ENCODE measurements at regions not wholly inside any gene's neighbourhood (a gene's known extent, or its start where the extent isn't known, plus 50 kb on each side); places are given as distances from the start of the nearest gene placed in this dataset.

DNA sequence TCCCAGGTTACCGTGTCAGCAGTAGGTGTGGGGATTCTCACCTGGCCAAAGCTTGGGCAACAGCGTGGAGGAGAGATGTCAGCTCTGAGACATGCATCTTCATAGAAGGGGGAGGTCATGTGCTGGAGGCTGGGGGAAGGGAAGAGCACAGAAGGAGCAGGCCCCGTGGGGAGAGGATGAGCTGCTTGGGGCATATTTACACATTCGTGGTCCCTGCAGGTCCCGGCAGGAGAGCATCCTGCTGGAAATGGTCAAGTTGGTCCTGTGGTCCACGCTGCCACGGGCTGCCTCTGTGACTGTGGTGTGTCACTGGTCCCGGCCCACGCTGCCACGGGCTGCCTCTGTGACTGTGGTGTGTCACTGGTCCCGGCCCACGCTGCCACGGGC lies 195.1 kb upstream of the TWIST2 start:
- Histone ChIP-seq H2AFZ (ENCODE audit: low read depth, low read length) (no peak overlapping the region), H3K4me3 (ENCODE audit: low read length) (no peak overlapping the region), H3K4me1 (ENCODE audit: low read length) (no peaks in the 10 kb centered on the region), H3K27ac (ENCODE audit: low read length) (no peak overlapping the region), H3K79me2 (ENCODE audit: low read length) (no peaks in the 10 kb centered on the region), H3K36me3 (replicated peaks; ENCODE audit: low read depth, low read length) (no peaks in the 10 kb centered on the region), H3K9ac (ENCODE audit: low read length) (no peak overlapping the region), H3K4me2 (ENCODE audit: low read length) (no peak overlapping the region), H3K27me3 (ENCODE audit: low read depth, low read length) (no peaks in the 10 kb centered on the region), H3K9me3 (ENCODE audit: insufficient read depth, low read length) (no peaks in the 10 kb centered on the region), H4K20me1 (ENCODE audit: insufficient read depth, low read length) (no peaks in the 10 kb centered on the region)
- TF ChIP-seq, protein P1, sequence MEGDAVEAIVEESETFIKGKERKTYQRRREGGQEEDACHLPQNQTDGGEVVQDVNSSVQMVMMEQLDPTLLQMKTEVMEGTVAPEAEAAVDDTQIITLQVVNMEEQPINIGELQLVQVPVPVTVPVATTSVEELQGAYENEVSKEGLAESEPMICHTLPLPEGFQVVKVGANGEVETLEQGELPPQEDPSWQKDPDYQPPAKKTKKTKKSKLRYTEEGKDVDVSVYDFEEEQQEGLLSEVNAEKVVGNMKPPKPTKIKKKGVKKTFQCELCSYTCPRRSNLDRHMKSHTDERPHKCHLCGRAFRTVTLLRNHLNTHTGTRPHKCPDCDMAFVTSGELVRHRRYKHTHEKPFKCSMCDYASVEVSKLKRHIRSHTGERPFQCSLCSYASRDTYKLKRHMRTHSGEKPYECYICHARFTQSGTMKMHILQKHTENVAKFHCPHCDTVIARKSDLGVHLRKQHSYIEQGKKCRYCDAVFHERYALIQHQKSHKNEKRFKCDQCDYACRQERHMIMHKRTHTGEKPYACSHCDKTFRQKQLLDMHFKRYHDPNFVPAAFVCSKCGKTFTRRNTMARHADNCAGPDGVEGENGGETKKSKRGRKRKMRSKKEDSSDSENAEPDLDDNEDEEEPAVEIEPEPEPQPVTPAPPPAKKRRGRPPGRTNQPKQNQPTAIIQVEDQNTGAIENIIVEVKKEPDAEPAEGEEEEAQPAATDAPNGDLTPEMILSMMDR (IDR thresholded peaks at IDR 0.05; ENCODE audit: low read depth, low read length) = no peak
- TF ChIP-seq EZH2phosphoT487 (IDR thresholded peaks at IDR 0.05; ENCODE audit: low read depth) = no peak

DNA sequence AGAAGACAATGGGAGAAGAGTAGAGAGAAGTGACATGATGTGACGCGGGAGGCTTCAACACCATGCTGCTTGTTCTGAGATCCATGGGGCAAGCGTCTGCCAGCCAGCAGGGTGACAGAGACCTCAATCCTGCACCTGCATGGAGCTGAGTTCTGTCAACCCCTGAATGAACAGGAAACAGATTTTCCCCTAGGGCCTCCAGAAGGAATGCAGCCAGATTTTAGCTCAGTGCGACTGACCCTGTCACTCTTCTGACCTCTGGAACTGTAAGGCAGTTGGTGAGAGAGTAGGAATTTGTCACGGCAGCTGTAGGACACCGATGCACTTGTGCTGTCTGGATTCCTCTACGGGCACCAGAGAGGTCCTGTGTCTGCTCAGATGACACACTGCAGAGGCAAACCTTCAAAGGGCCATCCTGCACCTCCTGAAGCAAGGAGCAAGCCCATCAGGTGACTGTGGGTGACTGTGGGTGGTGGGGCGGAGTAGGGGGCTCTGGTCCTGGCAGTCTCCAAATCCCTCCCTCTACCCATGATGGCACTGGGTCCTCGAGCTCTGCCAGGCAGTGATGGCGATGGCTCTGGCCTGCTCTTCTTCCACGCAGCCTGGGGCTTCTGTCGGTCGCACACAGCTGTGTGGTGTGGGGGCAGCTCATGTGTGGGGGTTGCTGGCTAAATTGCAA lies 194.3 kb upstream of the TWIST2 start:
- H4K20me1 ChIP-seq (ENCODE audit: insufficient read depth, low read length) = no peaks in the 10 kb centered on the region
- no peaks in the 10 kb centered on the region for H3K79me2 ChIP-seq (ENCODE audit: low read length)
- H3K4me2 ChIP-seq (ENCODE audit: low read length) = no peak overlapping the region
- H3K27me3 ChIP-seq (ENCODE audit: low read depth, low read length) = no peaks in the 10 kb centered on the region
- no peak overlapping the region for H2AFZ ChIP-seq (ENCODE audit: low read depth, low read length)
- H3K4me1 ChIP-seq (ENCODE audit: low read length) = no peaks in the 10 kb centered on the region
- no peaks in the 10 kb centered on the region for H3K36me3 ChIP-seq (replicated peaks; ENCODE audit: low read depth, low read length)
- TF ChIP-seq, protein P1 (IDR thresholded peaks at IDR 0.05; ENCODE audit: low read depth, low read length) = no peak
- no peak for TF ChIP-seq EZH2phosphoT487 (IDR thresholded peaks at IDR 0.05; ENCODE audit: low read depth)
- no peak overlapping the region for H3K27ac ChIP-seq (ENCODE audit: low read length)
- no peak overlapping the region for H3K4me3 ChIP-seq (ENCODE audit: low read length)
- no peak overlapping the region for H3K9ac ChIP-seq (ENCODE audit: low read length)
- no peaks in the 10 kb centered on the region for H3K9me3 ChIP-seq (ENCODE audit: insufficient read depth, low read length)

DNA sequence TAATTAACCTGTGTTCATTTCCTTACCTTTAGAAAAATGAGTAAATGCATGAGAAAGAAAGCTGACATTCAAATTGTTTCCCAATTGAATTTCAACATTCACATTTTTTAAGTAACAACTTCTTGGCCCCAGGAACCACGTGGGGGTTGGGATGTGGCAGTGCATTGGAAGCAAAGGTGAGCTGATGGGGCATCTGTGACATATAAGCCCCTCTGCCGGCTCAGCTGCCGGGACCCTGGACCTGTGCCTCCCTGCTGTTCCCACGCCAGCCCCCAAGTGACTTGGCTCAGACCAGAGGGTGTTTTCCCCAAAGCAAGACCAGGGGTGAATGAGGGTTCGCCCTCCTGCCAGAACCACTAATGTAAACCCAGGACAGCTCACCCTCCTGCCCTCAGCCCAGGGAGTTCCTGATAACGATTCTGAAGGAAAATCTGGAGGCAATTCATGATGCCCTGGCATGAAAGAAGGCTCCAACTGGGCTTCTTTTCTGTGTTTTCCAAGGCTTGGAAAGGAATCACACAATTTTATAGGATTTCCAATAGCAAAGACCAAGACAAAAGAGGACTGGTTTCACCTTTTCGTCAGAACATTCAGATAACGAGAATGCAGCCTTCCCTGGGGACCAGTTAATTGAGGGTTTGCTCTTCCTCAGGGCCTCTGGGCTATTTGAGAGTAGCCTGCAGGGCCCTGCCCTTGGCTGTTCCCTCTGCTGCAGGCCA lies 193.2 kb upstream of the TWIST2 start:
- Histone ChIP-seq H2AFZ (ENCODE audit: low read depth, low read length) (no peak overlapping the region), H3K4me3 (ENCODE audit: low read length) (no peak overlapping the region), H3K36me3 (replicated peaks; ENCODE audit: low read depth, low read length) (no peaks in the 10 kb centered on the region), H3K27ac (ENCODE audit: low read length) (no peak overlapping the region), H3K27me3 (ENCODE audit: low read depth, low read length) (no peaks in the 10 kb centered on the region), H4K20me1 (ENCODE audit: insufficient read depth, low read length) (no peaks in the 10 kb centered on the region), H3K9me3 (ENCODE audit: insufficient read depth, low read length) (no peaks in the 10 kb centered on the region), H3K79me2 (ENCODE audit: low read length) (no peaks in the 10 kb centered on the region), H3K9ac (ENCODE audit: low read length) (no peak overlapping the region), H3K4me1 (ENCODE audit: low read length) (no peaks in the 10 kb centered on the region), H3K4me2 (ENCODE audit: low read length) (no peak overlapping the region)
- TF ChIP-seq, protein P1 (IDR thresholded peaks at IDR 0.05; ENCODE audit: low read depth, low read length) = no peak
- no peak for TF ChIP-seq EZH2phosphoT487 (IDR thresholded peaks at IDR 0.05; ENCODE audit: low read depth)

DNA sequence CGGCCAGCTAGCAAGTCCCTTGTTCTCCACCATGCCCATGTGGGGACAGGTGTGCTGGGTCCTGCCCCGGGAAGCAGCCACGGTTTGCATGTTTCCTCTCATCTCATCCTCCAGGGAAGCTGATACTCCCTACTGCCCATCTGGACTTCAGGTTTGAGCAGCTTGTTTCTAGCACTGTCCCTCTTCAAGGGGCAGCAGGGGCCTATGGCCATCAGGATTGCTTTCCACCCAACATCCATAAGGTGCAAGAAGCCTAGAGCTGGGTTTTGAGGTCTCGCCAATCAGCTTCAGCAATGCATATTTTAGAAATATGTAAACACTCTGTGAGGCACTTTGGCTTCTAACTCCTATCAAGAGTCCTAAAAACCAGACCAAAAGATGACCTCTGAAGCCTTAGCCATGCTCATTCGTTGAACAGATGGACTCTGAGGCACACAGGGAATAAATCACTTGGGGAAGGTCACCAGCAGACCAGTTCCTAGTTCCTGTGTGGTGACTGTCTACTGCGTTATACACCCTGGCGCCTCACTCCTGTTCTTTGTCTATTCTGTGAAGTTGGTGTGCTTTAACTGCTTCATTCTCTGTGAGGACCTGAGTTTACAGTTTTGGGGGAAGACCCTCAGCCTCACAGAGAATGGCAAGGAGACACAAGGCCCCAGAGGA lies 192.6 kb upstream of the TWIST2 start:
- Histone ChIP-seq H3K27ac (ENCODE audit: low read length) (no peak overlapping the region), H4K20me1 (ENCODE audit: insufficient read depth, low read length) (no peaks in the 10 kb centered on the region), H3K9ac (ENCODE audit: low read length) (no peak overlapping the region), H3K4me1 (ENCODE audit: low read length) (no peaks in the 10 kb centered on the region), H3K27me3 (ENCODE audit: low read depth, low read length) (no peaks in the 10 kb centered on the region), H3K79me2 (ENCODE audit: low read length) (no peaks in the 10 kb centered on the region), H3K4me2 (ENCODE audit: low read length) (no peak overlapping the region), H2AFZ (ENCODE audit: low read depth, low read length) (no peak overlapping the region), H3K9me3 (ENCODE audit: insufficient read depth, low read length) (no peaks in the 10 kb centered on the region), H3K36me3 (replicated peaks; ENCODE audit: low read depth, low read length) (no peaks in the 10 kb centered on the region), H3K4me3 (ENCODE audit: low read length) (no peak overlapping the region)
- TF ChIP-seq EZH2phosphoT487 (IDR thresholded peaks at IDR 0.05; ENCODE audit: low read depth) = no peak
- TF ChIP-seq, protein P1 (IDR thresholded peaks at IDR 0.05; ENCODE audit: low read depth, low read length) = no peak
